Spleen (tissue), 11 donors: ENCODE measurements at regions not wholly inside any gene's neighbourhood (a gene's known extent, or its start where the extent isn't known, plus 50 kb on each side); places are given as distances from the start of the nearest gene placed in this dataset.

Source experiments
- DNase-seq: peaks from one replicate; pipeline ENCODE4 v3.0.0-alpha.2; 2020
- H3K27ac ChIP-seq, 8 donors: fragments of 200-600 bp; sonication (generic) in 7 of 8; 1 replicate in 4 of 8; 2 replicates in 4 of 8; pipeline versions ENCODE4 v1.5.0 to v1.8.0; 2016 to 2021; ENCODE audit warnings: inconsistent platforms in 4 of 8, mild to moderate bottlenecking in 4 of 8, moderate library complexity in 1 of 8
- H3K27me3 ChIP-seq, 7 donors: fragments of 200-600 bp; sonication (generic) in 6 of 7; replicated peaks in 1 of 7; 1 replicate in 4 of 7; 2 replicates in 3 of 7; pipeline versions ENCODE4 v1.5.0 to v1.8.0; 2016 to 2021; ENCODE audit warnings: inconsistent platforms in 3 of 7, mild to moderate bottlenecking in 1 of 7
- H3K36me3 ChIP-seq, 6 donors: fragments of 200-600 bp; sonication (generic) in 5 of 6; 1 replicate in 4 of 6; 2 replicates in 2 of 6; pipeline versions ENCODE4 v1.5.0 to v1.8.0; 2016 to 2021; ENCODE audit warnings: inconsistent platforms in 2 of 6
- H3K4me1 ChIP-seq, 6 donors: fragments of 200-600 bp; sonication (generic) in 5 of 6; 1 replicate in 3 of 6; 2 replicates in 3 of 6; pipeline versions ENCODE4 v1.5.0 to v1.8.0; 2016 to 2021; ENCODE audit warnings: inconsistent platforms in 3 of 6
- H3K4me3 ChIP-seq, 8 donors: fragments of 200-600 bp; sonication (generic) in 7 of 8; 1 replicate in 4 of 8; 2 replicates in 4 of 8; pipeline versions ENCODE4 v1.5.0 to v1.8.0; 2016 to 2021; ENCODE audit warnings: inconsistent platforms in 4 of 8, mild to moderate bottlenecking in 4 of 8, moderate library complexity in 2 of 8
- H3K9me3 ChIP-seq, 8 donors: fragments of 200-600 bp; sonication (generic) in 7 of 8; 1 replicate in 4 of 8; 2 replicates in 4 of 8; pipeline versions ENCODE4 v1.5.0 to v1.8.0; 2016 to 2021; ENCODE audit warnings: inconsistent platforms in 4 of 8
- POLR2A ChIP-seq, 3 donors: fragments of 450-650 bp; IDR thresholded peaks; one replicate each; pipeline ENCODE4 v1.5.1; 2017; ENCODE audit warnings: antibody characterized with exemption in 3 of 3, mild to moderate bottlenecking in 1 of 3
- POLR2AphosphoS5 ChIP-seq, 3 donors: sonication (generic); formaldehyde crosslinking; IDR thresholded peaks; one replicate each; pipeline ENCODE4 v1.5.1; 2017; ENCODE audit warnings: antibody characterized with exemption in 3 of 3
- WGBS, 5 donors: extraction: QIAGEN DNeasy Blood & Tissue Kit in 3 of 5; methylation state at CpG; one replicate each; pipeline versions ENCODE4 v1.1.5 to v1.1.7; 2013 to 2018; 5-methylcytosine and 5-hydroxymethylcytosine counted together
- intact Hi-C: fragments of 100-400 bp; cut with DNase I; formaldehyde crosslinking; loops from one replicate; pipeline ENCODE4 v1.15.0; 2023; ENCODE audit warnings: low total_unique reads
- TF ChIP-seq, protein P1 (sequence below), 11 experiments: fragments of 200-600 bp in 7 of 11; fragments of 450-650 bp in 4 of 11; sonication (generic) in 4 of 11; IDR thresholded peaks in 8 of 11; conservative IDR thresholded peaks in 3 of 11; 1 replicate in 7 of 11; 2 replicates in 4 of 11; pipeline versions ENCODE4 v1.4.0 to v1.8.0; 2016 to 2021; ENCODE audit warnings: antibody characterized with exemption in 11 of 11, inconsistent platforms in 4 of 11, mild to moderate bottlenecking in 1 of 11
- donor health status: healthy with polysubstance abuse.
- donor health status: DM: no; HTN: no; CAD: no; lungs with moderate emphysema.
- donor health status: DM: no; HTN: no; CAD: no.
- donor health status: Bipolar disorder and iron deficiency.
- donor health status: healthy.
- donor health status: DM: no; HTN: no; CAD: no.
- donor health status: DM: yes; HTN: yes; CAD: no.

DNA sequence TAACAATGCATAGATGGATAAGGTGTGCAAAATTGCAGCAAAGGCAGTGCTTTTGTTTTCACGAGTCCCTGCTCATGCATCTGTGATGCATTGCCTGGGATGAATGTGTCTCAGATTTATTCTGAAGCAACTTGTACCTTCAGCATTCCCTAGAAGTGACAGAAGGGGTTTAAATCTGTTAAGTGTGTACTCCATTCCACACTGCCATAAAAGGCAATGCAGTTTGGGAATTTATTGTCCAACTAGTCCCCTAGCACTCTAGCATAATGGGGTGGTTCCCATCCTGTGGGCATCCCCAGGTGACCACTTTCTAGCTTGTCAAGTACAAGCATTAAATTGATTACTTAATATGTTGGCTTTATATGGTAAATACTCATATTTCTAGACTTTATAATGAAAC, 306.5 kb upstream of the CBLB start:
- no peak for DNase-seq
- TF ChIP-seq, protein P1, sequence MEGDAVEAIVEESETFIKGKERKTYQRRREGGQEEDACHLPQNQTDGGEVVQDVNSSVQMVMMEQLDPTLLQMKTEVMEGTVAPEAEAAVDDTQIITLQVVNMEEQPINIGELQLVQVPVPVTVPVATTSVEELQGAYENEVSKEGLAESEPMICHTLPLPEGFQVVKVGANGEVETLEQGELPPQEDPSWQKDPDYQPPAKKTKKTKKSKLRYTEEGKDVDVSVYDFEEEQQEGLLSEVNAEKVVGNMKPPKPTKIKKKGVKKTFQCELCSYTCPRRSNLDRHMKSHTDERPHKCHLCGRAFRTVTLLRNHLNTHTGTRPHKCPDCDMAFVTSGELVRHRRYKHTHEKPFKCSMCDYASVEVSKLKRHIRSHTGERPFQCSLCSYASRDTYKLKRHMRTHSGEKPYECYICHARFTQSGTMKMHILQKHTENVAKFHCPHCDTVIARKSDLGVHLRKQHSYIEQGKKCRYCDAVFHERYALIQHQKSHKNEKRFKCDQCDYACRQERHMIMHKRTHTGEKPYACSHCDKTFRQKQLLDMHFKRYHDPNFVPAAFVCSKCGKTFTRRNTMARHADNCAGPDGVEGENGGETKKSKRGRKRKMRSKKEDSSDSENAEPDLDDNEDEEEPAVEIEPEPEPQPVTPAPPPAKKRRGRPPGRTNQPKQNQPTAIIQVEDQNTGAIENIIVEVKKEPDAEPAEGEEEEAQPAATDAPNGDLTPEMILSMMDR (IDR thresholded peaks at IDR 0.05 in 8 of 11, conservative IDR thresholded peaks at IDR 0.05 in 3 of 11): no peak
- TF ChIP-seq POLR2A (IDR thresholded peaks at IDR 0.05) (no peak), POLR2AphosphoS5 (IDR thresholded peaks at IDR 0.05) (no peak)
- H3K36me3 ChIP-seq: no peaks in the 10 kb centered on the region
- no peaks in the 10 kb centered on the region for H3K27me3 ChIP-seq
- H3K4me1 ChIP-seq: peaks cover 0 to 28% (median 13%) of the 10 kb centered on the region in 6 donors
- H3K27ac ChIP-seq: peak overlapping the region in 1 of 8 donors; percentile 8
- intact Hi-C loops: no loop called here
- no peak overlapping the region for H3K4me3 ChIP-seq
- 81 to 93% (median 89%) methylated on average over 1 of the region's 1 CpG for WGBS, 5 donors
- H3K9me3 ChIP-seq: no peaks in the 10 kb centered on the region

DNA sequence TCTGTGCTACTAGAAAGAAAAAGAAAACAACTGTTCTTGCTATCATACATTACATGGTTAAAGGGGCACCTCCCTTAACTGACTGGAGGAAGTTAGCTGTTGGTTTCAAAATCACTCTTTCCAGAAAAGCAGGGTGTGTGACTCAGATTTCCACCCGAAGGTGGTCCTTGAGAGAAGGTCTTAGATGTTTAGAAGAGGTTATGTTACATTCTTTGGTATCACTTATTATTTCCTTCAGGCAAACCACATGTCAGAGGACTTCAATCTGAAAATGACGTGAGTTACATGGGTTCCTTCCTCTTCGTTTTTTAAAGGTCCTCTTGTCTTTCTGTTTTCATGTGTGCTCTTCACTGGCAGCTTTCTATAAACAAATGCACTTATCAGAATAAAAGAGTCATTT, 307.9 kb upstream of the CBLB start:
- no peaks in the 10 kb centered on the region for H3K27me3 ChIP-seq
- no peak for DNase-seq
- no peaks in the 10 kb centered on the region for H3K9me3 ChIP-seq
- H3K4me1 ChIP-seq: peaks cover 0 to 28% (median 13%) of the 10 kb centered on the region in 6 donors
- peak overlapping the region in 1 of 8 donors; percentile 37 for H3K4me3 ChIP-seq
- peak overlapping the region in 7 of 8 donors; percentile 16 to 68 (median 29) for H3K27ac ChIP-seq
- TF ChIP-seq, protein P1 (IDR thresholded peaks at IDR 0.05 in 8 of 11, conservative IDR thresholded peaks at IDR 0.05 in 3 of 11): no peak
- TF ChIP-seq POLR2AphosphoS5 (IDR thresholded peaks at IDR 0.05): no peak
- TF ChIP-seq POLR2A (IDR thresholded peaks at IDR 0.05): no peak
- 1 to 7% (median 3%) methylated on average over 3 of the region's 3 CpGs for WGBS, 5 donors
- no peaks in the 10 kb centered on the region for H3K36me3 ChIP-seq
- intact Hi-C loops: no loop called here

DNA sequence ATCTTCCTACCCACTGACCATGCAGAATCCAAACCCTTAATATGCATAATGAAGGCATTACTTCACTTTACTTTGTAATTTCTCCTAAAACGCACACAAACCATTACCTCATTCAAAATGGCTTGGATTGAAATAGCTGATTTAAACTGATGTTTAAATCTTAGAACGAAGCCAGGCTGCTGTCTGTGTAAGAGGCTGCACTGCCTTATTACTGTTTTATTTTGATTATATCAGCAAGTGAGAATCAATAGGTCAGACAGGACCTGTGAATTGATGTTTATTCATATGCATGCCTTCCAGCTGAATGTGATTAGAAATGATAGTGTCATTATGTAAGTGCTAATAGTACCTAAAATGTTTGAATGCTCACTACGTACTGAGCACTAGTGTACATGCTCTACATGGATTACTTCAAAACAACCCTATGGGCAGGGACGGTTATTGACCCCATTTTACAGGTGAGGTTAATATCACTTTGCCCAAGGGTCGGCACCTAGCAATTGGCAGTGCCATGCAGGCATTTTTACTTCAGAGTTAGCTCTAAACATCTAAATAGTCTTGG, 314.2 kb upstream of the CBLB start:
- Histone ChIP-seq H3K27ac (no peak overlapping the region), H3K27me3 (no peaks in the 10 kb centered on the region), H3K4me1 (peaks cover 0 to 19% (median 9%) of the 10 kb centered on the region in 6 donors), H3K4me3 (no peak overlapping the region), H3K9me3 (no peaks in the 10 kb centered on the region), H3K36me3 (no peaks in the 10 kb centered on the region)
- DNase-seq: no peak
- 91 to 95% (median 92%) methylated on average over 5 of the region's 5 CpGs for WGBS, 5 donors
- TF ChIP-seq POLR2A (IDR thresholded peaks at IDR 0.05) (no peak), POLR2AphosphoS5 (IDR thresholded peaks at IDR 0.05) (no peak)
- TF ChIP-seq, protein P1 (IDR thresholded peaks at IDR 0.05 in 8 of 11, conservative IDR thresholded peaks at IDR 0.05 in 3 of 11): no peak
- intact Hi-C loops: no loop called here

DNA sequence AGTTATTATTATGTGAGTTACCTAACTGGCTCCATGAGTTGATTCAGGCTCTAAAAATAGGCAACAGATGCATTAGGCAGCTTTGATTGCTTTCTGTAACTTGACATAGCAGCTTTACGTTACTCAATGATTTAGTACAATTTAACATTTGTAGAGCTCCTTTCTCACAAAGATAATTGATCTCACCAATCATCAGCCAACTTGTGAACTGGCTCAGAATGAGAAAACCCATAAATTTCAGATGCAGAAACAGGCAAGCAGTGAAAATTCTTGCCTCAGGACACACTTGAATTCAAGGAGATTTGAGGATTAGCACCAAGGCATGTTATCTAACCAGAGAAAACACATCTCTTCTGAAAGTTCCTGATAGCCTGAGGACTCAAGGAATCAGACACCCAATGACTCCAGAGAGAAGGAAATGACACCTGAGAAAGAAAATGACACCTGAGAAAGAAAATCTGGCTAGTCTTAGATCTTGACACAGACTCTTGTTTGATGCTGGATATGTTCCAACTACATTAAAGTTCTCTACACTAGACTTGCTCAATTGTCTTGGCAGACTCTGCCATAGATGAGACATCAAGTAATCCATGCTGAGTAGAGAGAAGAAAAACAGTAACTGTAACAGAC, 315.1 kb upstream of the CBLB start:
- DNase-seq: no peak
- TF ChIP-seq, protein P1 (IDR thresholded peaks at IDR 0.05 in 8 of 11, conservative IDR thresholded peaks at IDR 0.05 in 3 of 11): no peak
- TF ChIP-seq POLR2A (IDR thresholded peaks at IDR 0.05) (no peak), POLR2AphosphoS5 (IDR thresholded peaks at IDR 0.05) (no peak)
- no peaks in the 10 kb centered on the region for H3K27me3 ChIP-seq
- H3K4me3 ChIP-seq: no peak overlapping the region
- no peaks in the 10 kb centered on the region for H3K36me3 ChIP-seq
- H3K9me3 ChIP-seq: no peaks in the 10 kb centered on the region
- 79 to 100% (median 87%) methylated on average over 1 of the region's 1 CpG for WGBS, 5 donors
- H3K27ac ChIP-seq: no peak overlapping the region
- H3K4me1 ChIP-seq: peaks cover 0 to 19% (median 9%) of the 10 kb centered on the region in 6 donors
- intact Hi-C loops: no loop called here
